HFFc6 (cell line): ENCODE measurements at regions not wholly inside any gene's neighbourhood (a gene's known extent, or its start where the extent isn't known, plus 50 kb on each side); places are given as distances from the start of the nearest gene placed in this dataset.

Experiments
- DNase-seq: peaks from one replicate; pipeline ENCODE4 v3.0.0-alpha.2; 2018
- H3K27ac Mint-ChIP-seq: 2 replicates; pipeline ENCODE4 v1.8.0; 2020; ENCODE audit warnings: mild to moderate bottlenecking, mixed read lengths
- H3K27me3 Mint-ChIP-seq: 2 replicates; pipeline ENCODE4 v1.8.0; 2021; ENCODE audit warnings: mild to moderate bottlenecking, moderate library complexity, mixed read lengths; ENCODE audit not compliant: insufficient read depth
- H3K36me3 Mint-ChIP-seq: 2 replicates; pipeline ENCODE4 v1.8.0; 2021; ENCODE audit warnings: low read depth, mixed read lengths
- H3K4me1 Mint-ChIP-seq: 2 replicates; pipeline ENCODE4 v1.8.0; 2020; ENCODE audit warnings: low read depth, mixed read lengths
- H3K4me3 Mint-ChIP-seq: 2 replicates; pipeline ENCODE4 v1.8.0; 2020; ENCODE audit warnings: mild to moderate bottlenecking, moderate library complexity, mixed read lengths
- H3K9me3 Mint-ChIP-seq: 2 replicates; pipeline ENCODE4 v1.8.0; 2020; ENCODE audit warnings: mild to moderate bottlenecking, mixed read lengths
- TF ChIP-seq, protein P1 (sequence below): fragments of 200-600 bp; sonication (generic); IDR thresholded peaks from 2 replicates; pipeline ENCODE4 v1.5.0; 2021; ENCODE audit warnings: antibody characterized with exemption, mild to moderate bottlenecking

DNA sequence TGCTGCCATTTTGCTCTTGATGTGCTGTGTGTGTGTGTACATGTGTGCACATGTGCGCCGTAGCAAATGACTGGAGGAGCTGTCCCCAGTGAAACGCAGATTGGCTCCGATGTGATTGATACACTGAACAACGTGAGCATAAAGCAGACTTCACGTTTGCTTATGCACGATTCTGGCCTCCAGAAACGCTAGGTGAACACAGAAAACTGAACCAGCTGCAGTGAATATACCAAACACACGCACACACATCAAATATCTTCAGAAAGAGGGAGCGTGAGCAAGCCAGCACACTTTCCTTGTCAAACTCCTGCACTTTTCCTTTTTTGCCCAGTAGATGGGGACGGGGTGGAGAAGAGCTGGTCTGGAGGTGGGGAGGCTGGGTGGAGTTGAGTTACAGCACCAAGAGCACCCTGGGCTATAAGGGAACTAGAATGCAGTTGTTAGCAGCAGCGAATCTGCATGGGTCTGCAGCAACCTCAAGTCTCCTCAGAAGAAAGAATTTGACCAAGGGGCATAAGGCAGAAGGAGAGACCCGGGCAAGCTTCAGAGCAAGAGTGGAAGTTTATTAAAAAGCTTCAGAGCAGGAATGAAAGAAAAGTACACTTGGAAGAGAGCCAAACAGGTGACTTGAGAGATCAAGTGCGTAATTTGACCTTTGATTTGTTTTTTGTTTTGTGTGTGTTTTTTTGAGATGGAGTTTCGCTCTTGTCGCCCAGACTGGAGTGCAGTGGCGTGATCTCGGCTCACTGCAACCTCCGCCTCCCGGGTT is 77.8 kb upstream of the CADM1 start:
- Mint-ChIP-seq H3K36me3 (peaks cover 7% of the 10 kb centered on the region), H3K27ac (no peak overlapping the region), H3K4me1 (no peaks in the 10 kb centered on the region), H3K4me3 (no peak overlapping the region), H3K27me3 (no peaks in the 10 kb centered on the region), H3K9me3 (peaks cover 23% of the 10 kb centered on the region)
- TF ChIP-seq, protein P1, sequence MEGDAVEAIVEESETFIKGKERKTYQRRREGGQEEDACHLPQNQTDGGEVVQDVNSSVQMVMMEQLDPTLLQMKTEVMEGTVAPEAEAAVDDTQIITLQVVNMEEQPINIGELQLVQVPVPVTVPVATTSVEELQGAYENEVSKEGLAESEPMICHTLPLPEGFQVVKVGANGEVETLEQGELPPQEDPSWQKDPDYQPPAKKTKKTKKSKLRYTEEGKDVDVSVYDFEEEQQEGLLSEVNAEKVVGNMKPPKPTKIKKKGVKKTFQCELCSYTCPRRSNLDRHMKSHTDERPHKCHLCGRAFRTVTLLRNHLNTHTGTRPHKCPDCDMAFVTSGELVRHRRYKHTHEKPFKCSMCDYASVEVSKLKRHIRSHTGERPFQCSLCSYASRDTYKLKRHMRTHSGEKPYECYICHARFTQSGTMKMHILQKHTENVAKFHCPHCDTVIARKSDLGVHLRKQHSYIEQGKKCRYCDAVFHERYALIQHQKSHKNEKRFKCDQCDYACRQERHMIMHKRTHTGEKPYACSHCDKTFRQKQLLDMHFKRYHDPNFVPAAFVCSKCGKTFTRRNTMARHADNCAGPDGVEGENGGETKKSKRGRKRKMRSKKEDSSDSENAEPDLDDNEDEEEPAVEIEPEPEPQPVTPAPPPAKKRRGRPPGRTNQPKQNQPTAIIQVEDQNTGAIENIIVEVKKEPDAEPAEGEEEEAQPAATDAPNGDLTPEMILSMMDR = no peak
- no peak for DNase-seq

DNA sequence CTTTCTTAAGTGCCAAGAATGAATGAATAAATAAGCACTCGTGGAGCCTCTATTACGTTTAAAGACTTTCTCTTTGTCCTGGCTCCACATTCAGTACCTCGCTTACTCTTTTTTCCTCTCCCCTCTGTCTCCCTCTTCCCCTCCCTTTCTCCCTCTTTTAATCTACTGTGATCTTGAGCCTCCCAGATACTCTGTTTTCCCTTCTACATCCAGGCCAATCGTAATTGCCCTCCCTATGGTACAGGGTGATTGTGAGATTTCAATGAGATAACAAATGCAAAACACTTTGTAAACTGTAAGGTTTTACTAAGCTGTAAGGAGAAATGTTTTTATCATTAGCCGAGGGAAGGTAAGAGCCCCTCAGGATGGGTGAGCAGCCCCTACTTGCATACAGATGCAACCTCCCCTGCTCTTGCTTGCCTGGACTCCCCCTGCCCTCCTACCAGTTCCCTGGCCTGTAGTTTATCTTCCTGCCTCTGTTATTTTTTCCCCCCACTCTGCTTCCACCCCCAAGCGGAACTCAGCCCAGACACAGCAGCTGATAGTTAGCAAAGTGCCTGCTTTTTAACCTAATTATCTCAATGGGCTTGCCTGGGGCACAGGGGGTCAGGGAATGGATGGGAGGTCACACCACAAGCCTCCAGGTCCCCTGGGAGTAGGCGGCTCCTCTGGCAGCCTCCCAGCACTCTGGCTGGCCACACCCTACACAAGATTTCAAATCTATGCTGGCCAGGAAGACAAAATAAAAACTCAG is 76.9 kb upstream of the CADM1 start:
- Mint-ChIP-seq H3K4me1 (no peaks in the 10 kb centered on the region), H3K27ac (no peak overlapping the region), H3K4me3 (no peak overlapping the region), H3K36me3 (peaks cover 7% of the 10 kb centered on the region), H3K27me3 (no peaks in the 10 kb centered on the region), H3K9me3 (peaks cover 30% of the 10 kb centered on the region)
- DNase-seq = no peak
- TF ChIP-seq, protein P1 = no peak

DNA sequence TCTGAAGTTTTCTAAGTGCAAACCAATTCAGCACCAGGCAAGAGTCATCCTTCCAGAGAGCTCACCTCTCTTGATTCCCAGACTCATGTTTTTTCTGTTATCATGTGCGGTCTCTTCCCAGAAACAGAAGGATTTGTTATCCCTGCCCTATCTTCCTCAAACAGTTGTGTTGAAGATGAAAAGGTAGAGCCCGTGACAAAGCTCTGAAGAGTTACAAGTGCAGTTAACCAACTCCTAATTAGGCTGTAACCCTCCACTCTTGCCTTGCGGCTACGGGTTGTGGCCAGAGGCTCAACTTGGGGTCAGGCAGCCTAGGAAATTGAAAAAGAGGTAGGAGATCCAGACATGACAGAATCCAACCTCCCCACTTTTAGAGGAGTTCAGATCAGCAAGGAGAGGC is 76.2 kb upstream of the CADM1 start:
- no peaks in the 10 kb centered on the region for H3K4me1 Mint-ChIP-seq
- peaks cover 32% of the 10 kb centered on the region for H3K9me3 Mint-ChIP-seq
- DNase-seq = no peak
- H3K27me3 Mint-ChIP-seq = no peaks in the 10 kb centered on the region
- peaks cover 7% of the 10 kb centered on the region for H3K36me3 Mint-ChIP-seq
- H3K4me3 Mint-ChIP-seq = no peak overlapping the region
- TF ChIP-seq, protein P1 = no peak
- no peak overlapping the region for H3K27ac Mint-ChIP-seq

DNA sequence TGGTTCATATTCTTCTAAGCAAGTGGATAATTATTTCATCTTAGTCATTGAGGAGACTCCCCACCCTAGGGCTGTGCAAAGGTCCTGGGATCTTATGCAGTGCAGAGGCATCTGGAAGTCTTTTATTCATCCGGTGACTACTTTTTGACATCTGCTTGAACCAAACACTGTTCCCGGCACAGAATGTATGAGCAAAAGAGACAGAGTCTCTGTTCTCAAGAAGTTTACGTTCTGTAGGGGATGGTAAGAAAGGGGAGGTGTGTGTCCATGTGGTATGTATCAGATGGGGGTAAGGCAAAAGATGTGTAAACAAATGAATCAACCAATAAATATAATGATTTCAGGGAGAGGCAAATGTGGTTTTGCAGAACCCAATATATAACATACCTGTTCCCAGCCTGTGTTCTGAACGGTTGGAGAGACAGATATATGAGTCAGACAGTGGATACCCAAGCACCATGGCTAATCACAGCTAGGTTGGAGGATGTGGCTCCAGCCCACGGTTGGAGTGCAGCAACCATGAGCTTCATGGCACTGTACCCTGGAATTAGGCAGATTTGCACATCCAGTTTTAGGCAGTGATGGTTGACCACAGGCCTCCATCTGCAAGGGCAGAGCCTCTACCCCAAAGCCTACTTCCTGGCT is 75.1 kb upstream of the CADM1 start:
- no peaks in the 10 kb centered on the region for H3K27me3 Mint-ChIP-seq
- no peak overlapping the region for H3K27ac Mint-ChIP-seq
- H3K36me3 Mint-ChIP-seq = peaks cover 10% of the 10 kb centered on the region
- H3K4me3 Mint-ChIP-seq = no peak overlapping the region
- TF ChIP-seq, protein P1 = no peak
- peaks cover 40% of the 10 kb centered on the region for H3K9me3 Mint-ChIP-seq
- DNase-seq = no peak
- no peaks in the 10 kb centered on the region for H3K4me1 Mint-ChIP-seq

DNA sequence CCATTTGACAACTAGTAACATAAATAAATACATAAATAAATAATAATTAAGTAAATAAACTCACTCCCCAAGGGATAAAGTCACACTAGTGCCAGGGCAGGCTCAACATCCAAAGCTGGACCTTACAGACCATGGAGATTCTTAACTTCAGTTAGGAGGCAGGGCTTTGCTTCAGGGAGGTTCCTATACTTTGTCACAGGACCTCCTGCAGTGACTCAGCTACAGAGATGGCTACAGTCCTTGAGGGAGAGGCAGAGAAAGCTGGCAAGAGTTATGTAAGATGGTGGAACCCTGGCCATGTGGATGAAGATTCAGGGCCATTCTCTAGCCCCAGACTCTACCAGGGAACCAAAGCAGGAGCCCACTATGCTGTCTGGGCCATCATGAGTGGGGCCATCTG is 74.1 kb upstream of the CADM1 start:
- no peaks in the 10 kb centered on the region for H3K4me1 Mint-ChIP-seq
- H3K27ac Mint-ChIP-seq = no peak overlapping the region
- TF ChIP-seq, protein P1 = no peak
- H3K4me3 Mint-ChIP-seq = no peak overlapping the region
- H3K27me3 Mint-ChIP-seq = no peaks in the 10 kb centered on the region
- H3K9me3 Mint-ChIP-seq = peaks cover 45% of the 10 kb centered on the region
- DNase-seq = no peak
- H3K36me3 Mint-ChIP-seq = peaks cover 10% of the 10 kb centered on the region
